ENCODE measurements at regions not wholly inside any gene's neighbourhood (a gene's known extent, or its start where the extent isn't known, plus 50 kb on each side); places are given as distances from the start of the nearest gene placed in this dataset.

DNA sequence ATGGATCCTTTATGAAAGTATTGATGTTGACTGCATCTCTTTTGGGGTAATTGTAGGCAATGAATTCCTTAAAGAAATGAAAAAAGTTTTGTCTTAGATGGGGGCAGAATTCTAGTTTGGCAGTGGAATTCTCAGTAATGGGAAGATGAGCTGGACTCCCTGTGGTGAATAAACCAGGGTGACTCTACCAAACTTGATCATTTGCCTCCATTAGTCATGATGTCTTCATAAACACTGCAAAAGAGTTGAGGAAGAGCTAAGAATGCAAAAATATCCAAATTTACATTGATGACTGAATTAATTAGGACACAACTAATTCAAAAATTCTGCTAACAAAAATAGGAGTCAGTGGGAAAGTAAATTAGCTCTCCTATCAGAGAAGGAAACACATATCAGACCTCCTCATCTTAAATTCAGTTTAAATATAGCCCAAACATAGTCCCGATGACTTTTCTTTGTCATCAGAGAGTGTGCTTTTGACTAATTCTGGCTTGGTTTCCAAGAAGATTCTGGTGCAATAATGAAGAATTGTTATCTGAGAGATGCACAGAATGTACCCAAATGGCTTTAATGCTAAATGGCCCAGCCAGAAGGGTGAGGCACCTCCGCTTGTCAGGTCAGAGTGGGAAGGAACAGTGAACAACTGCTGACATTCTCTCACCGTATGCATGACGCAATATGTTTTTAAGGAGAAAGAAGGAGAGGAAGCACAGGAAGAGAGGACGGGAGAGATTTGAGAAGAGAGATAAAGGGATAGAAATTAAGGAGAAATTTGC lies 525.1 kb downstream of the LMO4 start:
- TF ChIP-seq POLR2A (IDR thresholded peaks at IDR 0.05), result no peak
- no peak for TF ChIP-seq CTCF (IDR thresholded peaks at IDR 0.05)
- intact Hi-C loops (cut with DNase I; ENCODE audit: low total_unique reads), result no loop called here
- no peak for DNase-seq (ENCODE audit: low spot score in 2 of 2)
- H3K4me3 ChIP-seq (ENCODE audit: low read depth, poor library complexity, severe bottlenecking), result no peak overlapping the region
- 57 to 61% methylated on average over 5 of the region's 5 CpGs for WGBS, 2 donors

DNA sequence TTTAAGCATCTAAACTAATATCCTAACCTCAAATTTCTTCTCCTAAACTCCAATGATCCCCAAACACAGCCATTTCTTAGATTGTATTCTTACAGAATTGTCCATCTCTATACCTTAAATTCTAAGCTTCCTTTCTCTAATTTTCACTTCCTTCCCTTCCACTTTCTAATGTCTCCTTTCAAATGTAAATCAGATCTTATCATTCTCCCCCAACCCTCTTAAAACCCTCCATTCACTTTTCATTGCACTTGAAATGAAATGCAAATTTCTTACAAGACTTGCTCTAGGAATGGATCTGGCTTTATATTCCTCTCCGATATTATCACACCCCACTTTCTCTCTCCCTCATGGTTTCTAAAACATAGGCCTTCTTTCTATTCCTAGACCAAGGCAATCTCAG lies 534.6 kb downstream of the LMO4 start:
- DNase-seq (ENCODE audit: low spot score in 2 of 2), result no peak
- intact Hi-C loops (cut with DNase I; ENCODE audit: low total_unique reads), result no loop called here
- 94 to 100% methylated on average over 1 of the region's 1 CpG for WGBS, 2 donors
- no peak for TF ChIP-seq POLR2A (IDR thresholded peaks at IDR 0.05)
- no peak overlapping the region for H3K4me3 ChIP-seq (ENCODE audit: low read depth, poor library complexity, severe bottlenecking)

DNA sequence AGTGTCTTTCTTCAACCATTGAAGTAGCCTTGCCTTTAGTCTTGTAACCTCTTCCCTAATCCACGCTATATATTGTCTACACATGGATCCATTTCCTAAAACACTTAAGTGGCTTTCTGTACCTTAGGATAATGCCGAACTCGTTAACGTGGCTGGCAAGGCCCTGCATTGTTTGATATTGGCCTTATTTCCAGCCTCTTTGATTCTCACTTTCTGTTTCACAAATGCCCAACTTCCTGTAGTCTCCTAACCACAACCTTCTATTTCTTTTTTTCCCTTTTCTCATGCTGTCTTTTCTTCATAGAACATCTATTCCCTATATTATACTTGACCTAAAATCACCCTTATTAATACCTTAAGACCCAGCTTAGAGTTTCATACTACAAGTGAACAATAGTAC lies 536.0 kb downstream of the LMO4 start:
- intact Hi-C loops (cut with DNase I; ENCODE audit: low total_unique reads), result no loop called here
- 74 to 82% methylated on average over 4 of the region's 4 CpGs for WGBS, 2 donors
- TF ChIP-seq CTCF (IDR thresholded peaks at IDR 0.05) (no peak), POLR2A (IDR thresholded peaks at IDR 0.05) (no peak)
- H3K4me3 ChIP-seq (ENCODE audit: low read depth, poor library complexity, severe bottlenecking), result no peak overlapping the region
- DNase-seq (ENCODE audit: low spot score in 2 of 2), result no peak

- no peak overlapping the region for H3K4me3 ChIP-seq (ENCODE audit: low read depth, poor library complexity, severe bottlenecking)
- WGBS, 2 donors, result 92 to 96% methylated on average over 3 of the region's 3 CpGs
- intact Hi-C loops (cut with DNase I; ENCODE audit: low total_unique reads), result no loop called here
- no peak for DNase-seq (ENCODE audit: low spot score in 2 of 2)
- TF ChIP-seq POLR2A (IDR thresholded peaks at IDR 0.05), result no peak
- TF ChIP-seq CTCF (IDR thresholded peaks at IDR 0.05), result no peak
Observed at GRCh38 chr1:87866416-87866815, 537.7 kb downstream of the LMO4 start.

- TF ChIP-seq CTCF (IDR thresholded peaks at IDR 0.05), result no peak
- TF ChIP-seq POLR2A (IDR thresholded peaks at IDR 0.05), result no peak
- 22 to 27% methylated on average over 1 of the region's 1 CpG for WGBS, 2 donors
- H3K4me3 ChIP-seq (ENCODE audit: low read depth, poor library complexity, severe bottlenecking), result no peak overlapping the region
- no peak for DNase-seq (ENCODE audit: low spot score in 2 of 2)
- intact Hi-C loops (cut with DNase I; ENCODE audit: low total_unique reads), result no loop called here
Observed at GRCh38 chr1:87867626-87868025, 538.9 kb downstream of the LMO4 start.

GRCh38 chr1:87869567-87869966 lies 540.9 kb downstream of the LMO4 start:
- intact Hi-C loops (cut with DNase I; ENCODE audit: low total_unique reads), result no loop called here
- H3K4me3 ChIP-seq (ENCODE audit: low read depth, poor library complexity, severe bottlenecking), result no peak overlapping the region
- TF ChIP-seq POLR2A (IDR thresholded peaks at IDR 0.05) (no peak), CTCF (IDR thresholded peaks at IDR 0.05) (no peak)
- no peak for DNase-seq (ENCODE audit: low spot score in 2 of 2)
- 60 to 69% methylated on average over 1 of the region's 1 CpG for WGBS, 2 donors

Measured in lower leg skin (tissue), 4 donors.